ENCODE measurements at regions not wholly inside any gene's neighbourhood (a gene's known extent, or its start where the extent isn't known, plus 50 kb on each side); places are given as distances from the start of the nearest gene placed in this dataset.

DNA sequence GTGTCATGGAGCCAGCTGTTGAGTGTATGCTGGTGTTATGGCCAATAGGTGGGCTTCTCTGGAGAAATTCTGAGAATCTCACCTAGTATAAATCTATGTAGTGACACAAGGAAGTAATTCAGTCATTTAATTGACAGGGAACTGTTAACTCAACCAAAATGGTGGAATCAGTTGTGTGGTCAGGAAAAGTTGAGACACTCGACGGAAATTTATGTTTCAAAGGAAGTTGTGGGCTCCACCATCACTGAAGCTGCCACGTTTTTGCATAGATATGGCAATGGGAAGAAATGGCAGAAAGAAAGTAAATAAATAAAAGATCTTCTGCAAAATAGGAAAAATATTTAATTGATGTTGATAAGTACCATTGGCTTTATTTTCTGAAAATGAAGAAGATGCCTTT is 84.5 kb downstream of the ATP6V1G3 start:
- Histone ChIP-seq H2AFZ (ENCODE audit: low read length) (no peak overlapping the region), H2BK120ac (ENCODE audit: low read depth, low read length, poor library complexity, severe bottlenecking) (no peak overlapping the region), H3K27ac (ENCODE audit: insufficient read length, low read depth, low read length) (no peak overlapping the region), H4K8ac (replicated peaks; ENCODE audit: insufficient read length, low read depth, low read length) (no peak overlapping the region), H4K5ac (ENCODE audit: insufficient read length, low read depth, low read length) (no peak overlapping the region), H3T11ph (ENCODE audit: low read length) (no peak overlapping the region), H2BK15ac (ENCODE audit: low read depth, low read length) (no peak overlapping the region), H3K4ac (ENCODE audit: low read depth, low read length) (no peak overlapping the region), H3K56ac (ENCODE audit: insufficient read length, low read depth, low read length) (no peak overlapping the region), H3K18ac (ENCODE audit: insufficient read length, low read depth, low read length) (no peak overlapping the region), H3K79me2 (ENCODE audit: insufficient read depth, low read length) (no peaks in the 10 kb centered on the region), H4K91ac (ENCODE audit: insufficient read length, low read depth, low read length) (no peak overlapping the region), H3K23me2 (ENCODE audit: insufficient read length, low read depth, low read length, poor library complexity, severe bottlenecking) (no peaks in the 10 kb centered on the region), H3K9ac (ENCODE audit: extremely low read depth, insufficient read length, low read length) (no peak overlapping the region), H3K23ac (ENCODE audit: insufficient read length, low read depth, low read length) (no peak overlapping the region), H2AK5ac (ENCODE audit: insufficient read length, low read length) (no peak overlapping the region), H3K4me1 (ENCODE audit: insufficient read depth, low read length) (no peaks in the 10 kb centered on the region), H3K79me1 (ENCODE audit: insufficient read depth, low read depth, low read length, poor library complexity, severe bottlenecking) (no peaks in the 10 kb centered on the region), H2BK20ac (ENCODE audit: low read depth, low read length, poor library complexity, severe bottlenecking) (no peak overlapping the region), H3K9me3 (ENCODE audit: control insufficient read depth, low read depth, low read length) (no peaks in the 10 kb centered on the region), H3K27me3 (ENCODE audit: insufficient read depth, low read length) (no peaks in the 10 kb centered on the region), H4K20me1 (ENCODE audit: control insufficient read depth, insufficient read depth, insufficient read length) (no peaks in the 10 kb centered on the region), H2BK12ac (ENCODE audit: insufficient read length, low read depth, low read length) (no peak overlapping the region), H3K4me2 (ENCODE audit: insufficient read depth, insufficient read length, low read length) (no peak overlapping the region), H2BK5ac (ENCODE audit: insufficient read length, low read length) (no peak overlapping the region), H3K14ac (ENCODE audit: insufficient read depth, low read length) (no peak overlapping the region)
- TF ChIP-seq CTCF (conservative IDR thresholded peaks at IDR 0.05), result no peak
- no peak overlapping the region for H3K4me3 Mint-ChIP-seq
- no peak for DNase-seq
- no peaks in the 10 kb centered on the region for H3K9me3 Mint-ChIP-seq
- no peaks in the 10 kb centered on the region for H3K36me3 Mint-ChIP-seq (ENCODE audit: insufficient read depth in 1 of 3, low read depth in 3 of 3)
- H3K27ac Mint-ChIP-seq, result no peak overlapping the region
- no peaks in the 10 kb centered on the region for H3K4me1 Mint-ChIP-seq
- WGBS (ENCODE audit: extremely low coverage, insufficient read length, low lambda C conversion rate), result no CpG with 5 or more reads among the region's 3 CpGs
- no peaks in the 10 kb centered on the region for H3K27me3 Mint-ChIP-seq (ENCODE audit: low read depth)
